ENCODE measurements at regions not wholly inside any gene's neighbourhood (a gene's known extent, or its start where the extent isn't known, plus 50 kb on each side); places are given as distances from the start of the nearest gene placed in this dataset.
"Not testable (repeated sequence)": the region's sequence is repeated elsewhere in the genome, so short reads cannot be mapped to it uniquely, and the experiment has no call there.

DNA sequence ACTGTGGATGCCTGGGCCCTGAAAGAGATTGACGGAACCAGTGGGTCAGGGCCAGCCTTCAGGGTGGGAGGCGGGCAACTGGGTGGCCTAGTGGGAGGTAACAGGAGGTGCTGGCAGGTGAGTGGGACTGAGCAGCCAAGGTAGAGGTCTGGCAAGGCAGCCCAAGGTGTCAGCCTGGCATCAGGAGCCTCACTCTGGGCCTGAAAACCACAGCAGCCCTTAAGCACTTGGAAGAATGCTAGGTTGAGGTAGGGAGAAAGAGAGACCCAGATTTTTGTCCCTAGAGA lies 315.8 kb upstream of the PRICKLE1 start:
- DNase-seq: no peak

DNA sequence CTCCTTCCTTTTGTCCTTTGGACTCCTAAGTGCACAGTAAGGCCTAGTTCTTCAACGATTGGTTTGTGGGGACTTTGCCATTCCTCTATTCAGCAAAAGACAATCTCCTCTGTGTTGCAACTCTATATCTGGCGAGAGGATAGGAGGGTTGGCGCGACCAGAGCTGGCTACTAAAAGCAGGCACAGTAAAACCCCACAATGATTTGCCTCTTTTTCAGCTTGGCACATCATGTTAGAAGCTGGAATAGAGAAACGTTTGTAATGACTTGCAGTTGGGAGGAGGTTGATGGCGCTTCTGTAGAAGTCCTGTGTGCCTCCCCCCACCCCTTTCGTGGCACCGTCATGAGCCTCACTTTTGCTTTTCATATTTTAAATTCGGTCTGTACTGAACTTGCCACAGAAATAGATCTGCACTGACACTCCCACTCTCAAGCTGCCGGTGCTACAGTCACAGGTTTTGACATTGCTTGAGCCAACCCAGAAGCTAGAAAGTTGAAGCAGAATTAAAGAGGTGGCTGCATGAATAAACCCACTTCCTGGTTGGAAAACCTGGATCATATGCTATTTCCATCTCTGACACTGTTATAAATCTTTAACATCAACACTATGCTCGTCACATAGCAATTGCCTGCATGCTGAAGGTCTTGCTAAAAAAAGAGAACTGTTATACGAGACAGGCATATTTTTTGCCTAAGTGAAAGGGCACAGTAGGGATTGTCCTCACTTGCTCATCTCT lies 315.3 kb upstream of the PRICKLE1 start:
- no peak for DNase-seq

- no peak for DNase-seq
These were observed 314.2 kb upstream of the PRICKLE1 start for GRCh38 chr12:42903736-42904135.

DNA sequence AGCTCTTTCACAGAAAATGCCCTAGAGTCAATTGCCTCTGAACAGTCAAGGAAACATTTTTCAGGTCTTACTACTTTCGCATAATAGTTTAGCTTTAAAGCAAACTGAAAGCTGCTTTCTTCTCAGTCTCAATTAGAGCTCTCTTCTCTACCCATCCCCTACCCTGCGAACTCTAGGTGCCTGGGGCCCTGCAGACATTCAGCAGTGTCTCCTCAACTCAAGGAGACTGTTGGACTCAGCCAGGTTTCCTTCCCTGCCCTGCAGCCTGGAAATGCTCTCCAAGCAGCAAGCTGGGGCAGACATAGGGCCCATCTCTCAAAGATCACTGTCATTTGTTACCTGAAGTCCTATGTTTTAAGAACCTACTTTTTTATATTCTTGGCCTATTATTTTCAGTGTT lies 312.5 kb upstream of the PRICKLE1 start:
- DNase-seq: no peak

GRCh38 chr12:42893803-42894202 lies 304.3 kb upstream of the PRICKLE1 start:
- DNase-seq: no peak

DNA sequence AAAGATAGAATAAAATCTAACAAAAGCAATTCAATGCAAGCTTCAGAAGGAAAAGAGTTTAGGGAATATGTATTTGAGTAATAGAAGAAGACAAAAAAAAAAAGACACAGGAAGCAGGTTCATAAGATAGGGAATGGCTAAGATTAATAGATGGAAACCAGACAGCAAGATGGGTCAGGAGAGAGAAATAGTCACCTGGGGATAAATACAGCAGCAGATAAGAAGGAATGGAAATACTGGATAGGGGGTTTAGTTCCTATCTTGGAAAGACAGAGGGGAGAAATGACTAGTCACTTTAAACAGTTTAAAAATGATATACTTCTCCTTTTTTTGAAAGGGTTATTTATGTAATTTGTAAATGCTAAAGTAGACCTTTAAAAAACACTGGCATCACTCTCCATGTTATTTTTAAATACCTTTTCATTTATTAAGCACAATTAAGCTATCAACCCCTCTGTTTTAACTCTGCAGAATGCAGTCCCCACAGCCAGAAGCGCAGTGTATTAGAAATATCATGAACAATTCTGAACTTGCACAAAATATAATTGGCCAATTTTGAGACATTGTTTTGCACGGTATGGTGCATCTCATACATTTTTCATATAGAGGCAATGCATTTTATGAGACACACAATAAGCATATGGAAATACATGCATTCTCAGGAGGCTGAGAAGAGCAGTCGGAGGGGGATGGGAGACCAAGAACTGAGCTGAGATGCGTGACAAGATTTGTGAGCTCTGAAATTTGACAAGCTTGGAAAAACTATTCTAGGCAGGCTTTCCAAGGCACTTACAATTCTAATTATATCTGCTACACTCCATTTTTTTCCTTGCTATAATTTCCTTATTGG lies 303.4 kb upstream of the PRICKLE1 start:
- DNase-seq: no peak

DNA sequence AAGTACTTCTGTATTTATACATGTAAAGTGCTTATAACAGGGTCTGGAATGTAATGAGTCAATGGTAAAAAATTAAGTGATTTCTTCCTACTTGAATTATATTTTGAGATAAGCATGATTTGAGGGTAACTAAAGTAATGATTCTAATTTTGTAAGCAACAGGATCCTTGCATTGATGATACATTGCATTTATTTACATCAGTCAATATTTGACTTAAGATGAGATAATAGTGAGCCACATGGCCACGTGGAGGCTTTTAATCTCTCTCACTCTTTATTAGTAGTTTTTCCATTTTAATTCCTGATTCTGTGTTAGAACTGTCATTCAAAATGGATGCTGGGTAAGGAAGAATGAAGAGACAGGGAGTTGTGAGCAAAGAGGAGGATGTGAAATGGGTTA lies 298.1 kb upstream of the PRICKLE1 start:
- DNase-seq: no peak

DNA sequence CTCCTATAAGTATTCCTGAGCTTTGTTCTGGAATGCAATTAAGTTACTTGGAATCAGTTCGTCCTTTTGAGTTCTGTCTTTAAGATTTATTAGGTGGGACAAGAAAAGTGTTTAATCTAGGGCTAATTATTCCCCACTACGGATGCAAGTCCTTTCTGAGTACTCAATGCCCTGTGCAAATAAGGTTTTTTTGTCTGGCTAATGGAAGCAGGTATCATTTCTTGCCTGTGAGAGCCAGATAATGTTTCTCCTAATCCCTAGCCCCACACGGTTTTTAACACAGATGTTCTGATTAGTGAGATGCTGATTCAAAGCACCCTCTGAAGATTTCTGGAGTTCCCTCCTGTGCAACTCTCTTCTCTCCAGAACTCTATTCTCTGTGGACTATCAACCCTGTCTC lies 296.6 kb upstream of the PRICKLE1 start:
- no peak for DNase-seq

DNA sequence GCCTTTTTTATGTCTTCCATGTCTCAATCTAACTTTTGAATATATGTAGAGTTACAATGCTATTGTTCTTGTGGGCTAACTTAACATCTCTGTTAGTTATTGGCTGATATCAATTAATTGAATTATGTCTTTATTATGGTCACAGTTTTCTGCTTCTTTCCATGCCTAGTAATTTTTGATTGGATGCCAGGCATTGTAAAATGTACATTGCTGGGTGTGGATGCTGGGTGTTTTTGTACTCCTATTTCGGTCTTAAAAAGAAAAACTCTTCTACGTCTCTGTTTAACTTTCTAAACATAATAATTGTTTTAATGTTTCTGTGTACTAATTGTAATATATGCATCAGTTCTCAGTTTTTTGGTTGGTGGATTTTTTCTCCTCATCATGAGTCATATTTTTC lies 296.1 kb upstream of the PRICKLE1 start:
- DNase-seq: no peak

DNA sequence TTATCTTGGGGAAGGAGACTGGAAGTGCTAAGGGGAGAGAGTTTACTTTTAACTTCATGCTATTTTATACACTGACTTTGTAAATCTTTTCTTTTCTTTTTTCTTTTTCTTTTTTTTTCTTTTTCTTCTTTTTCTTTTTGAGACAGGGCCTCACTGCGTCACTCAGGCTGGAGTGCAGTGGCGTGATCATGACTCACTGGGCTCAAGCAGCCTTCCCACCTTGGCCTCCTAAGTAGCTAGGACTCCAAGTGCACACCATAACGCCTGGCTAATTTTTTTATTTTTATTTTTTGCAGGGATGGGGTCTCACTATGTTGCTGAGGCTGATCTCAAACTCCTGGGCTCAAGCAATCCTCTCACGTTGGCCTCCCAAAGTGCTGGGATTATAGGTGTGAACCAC lies 294.6 kb upstream of the PRICKLE1 start:
- no peak for DNase-seq

- DNase-seq: no peak
These were observed 283.9 kb upstream of the PRICKLE1 start for GRCh38 chr12:42873401-42873800.

GRCh38 chr12:42871816-42872215 lies 282.3 kb upstream of the PRICKLE1 start:
- DNase-seq: no peak

- no peak for DNase-seq
These were observed 278.7 kb upstream of the PRICKLE1 start for GRCh38 chr12:42868291-42868690.

- DNase-seq: no peak
These were observed 275.7 kb upstream of the PRICKLE1 start for GRCh38 chr12:42865282-42865681.

DNA sequence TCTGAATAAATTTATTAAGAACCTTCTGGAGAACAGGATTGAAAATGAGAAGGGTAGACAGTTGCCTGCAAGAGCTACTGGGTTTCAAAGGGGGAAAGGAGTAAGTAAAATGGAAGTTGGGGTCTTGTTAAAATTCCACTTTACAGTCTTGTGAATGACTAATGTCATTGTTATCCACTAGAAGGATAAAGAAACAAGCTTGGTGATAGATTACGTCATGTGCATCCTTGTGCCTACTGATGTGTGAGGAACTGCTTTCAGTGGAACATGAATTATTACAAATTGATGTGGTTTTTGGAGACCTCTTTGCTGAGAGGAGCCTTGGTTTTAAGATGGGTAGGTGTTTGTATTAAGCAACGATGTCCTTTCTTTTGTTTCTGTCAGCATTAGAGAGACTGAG lies 272.5 kb upstream of the PRICKLE1 start:
- DNase-seq: no peak

DNA sequence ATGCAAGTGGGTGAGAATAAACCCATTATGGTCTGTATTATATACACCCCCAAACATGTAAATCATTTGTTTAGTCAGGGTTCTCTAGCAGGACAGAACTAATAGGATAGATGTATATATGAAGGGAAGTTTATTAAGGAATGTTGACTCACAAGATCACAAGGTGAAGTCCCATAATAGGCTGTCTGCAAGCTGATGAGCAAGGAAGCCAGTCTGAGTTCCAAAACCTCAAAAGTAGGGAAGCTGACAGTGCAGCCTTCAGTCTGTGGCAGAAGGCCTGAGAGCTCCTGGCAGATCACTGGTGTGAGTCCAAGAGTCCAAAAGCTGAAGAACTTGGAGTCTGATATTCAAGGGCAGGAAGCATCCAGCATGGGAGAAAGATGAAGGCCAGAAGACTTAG lies 270.8 kb upstream of the PRICKLE1 start:
- not testable (repeated sequence) for DNase-seq

- DNase-seq: no peak
These were observed 270.1 kb upstream of the PRICKLE1 start for GRCh38 chr12:42859612-42860011.

- no peak for DNase-seq
These were observed 267.6 kb upstream of the PRICKLE1 start for GRCh38 chr12:42857106-42857505.

DNA sequence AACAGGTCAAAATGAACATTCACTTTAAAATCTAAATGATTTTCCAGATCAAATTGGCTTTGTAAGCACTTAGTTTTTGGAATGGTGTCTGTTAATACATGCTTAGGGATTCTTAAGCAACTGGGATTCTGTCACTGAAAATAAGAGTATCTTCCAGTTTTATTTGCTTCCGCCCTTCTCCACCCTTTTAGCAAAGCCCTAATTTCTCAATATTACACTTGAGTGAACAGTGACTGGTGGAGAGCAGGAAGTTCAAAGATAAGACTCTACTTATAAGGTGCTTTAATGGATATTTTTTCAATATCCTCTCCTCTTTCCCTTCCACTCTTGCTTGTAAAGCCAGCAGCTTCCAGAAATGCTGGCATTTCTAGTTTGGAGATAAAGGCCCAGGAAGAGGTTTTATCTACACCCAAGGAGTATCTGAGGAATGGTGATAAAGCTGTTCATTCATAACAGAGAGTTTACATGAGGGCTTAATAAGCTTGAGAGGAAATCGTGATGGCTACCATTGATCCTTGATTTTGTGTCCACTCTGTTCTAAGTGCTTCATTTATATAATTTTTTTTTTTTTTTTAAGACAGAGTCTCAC lies 265.9 kb upstream of the PRICKLE1 start:
- DNase-seq: no peak

- DNase-seq: no peak
These were observed 265.3 kb upstream of the PRICKLE1 start for GRCh38 chr12:42854826-42855225.

- no peak for DNase-seq
These were observed 264.7 kb upstream of the PRICKLE1 start for GRCh38 chr12:42854208-42854607.

DNA sequence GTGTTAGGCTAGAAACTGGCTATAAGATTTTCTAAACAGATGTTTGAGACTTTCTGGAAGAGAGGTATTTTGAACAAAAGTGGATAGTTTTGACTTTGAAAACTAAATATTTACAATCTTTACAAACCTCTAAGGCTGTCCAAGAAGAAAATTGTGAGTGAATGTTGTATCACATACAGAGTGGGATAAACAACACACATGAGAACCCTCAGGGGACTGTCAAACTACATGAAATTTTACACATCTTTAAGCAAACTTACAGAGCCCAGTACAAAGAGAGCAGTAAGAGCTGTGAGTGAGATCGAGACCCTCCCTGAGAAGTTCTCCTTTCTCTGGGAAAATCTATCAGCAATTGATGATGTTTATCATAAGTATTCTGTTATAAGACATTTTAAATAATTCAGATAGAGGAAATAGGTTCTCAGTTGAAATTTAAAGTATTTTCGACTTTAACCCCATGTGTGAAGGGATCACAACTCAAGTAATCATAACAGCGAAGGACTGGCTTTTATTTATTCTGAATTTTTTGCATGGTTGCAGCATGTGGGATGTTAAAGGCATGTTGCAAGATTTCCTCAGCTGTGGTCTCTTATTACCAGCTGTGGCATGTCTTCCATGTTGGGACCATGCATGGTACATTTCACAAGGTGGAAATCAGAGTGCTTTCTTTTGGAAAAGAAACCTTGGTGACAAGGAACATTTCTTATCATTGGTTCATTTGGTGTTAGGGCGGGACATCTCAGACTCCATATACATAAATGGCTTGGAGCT lies 264.0 kb upstream of the PRICKLE1 start:
- no peak for DNase-seq

DNA sequence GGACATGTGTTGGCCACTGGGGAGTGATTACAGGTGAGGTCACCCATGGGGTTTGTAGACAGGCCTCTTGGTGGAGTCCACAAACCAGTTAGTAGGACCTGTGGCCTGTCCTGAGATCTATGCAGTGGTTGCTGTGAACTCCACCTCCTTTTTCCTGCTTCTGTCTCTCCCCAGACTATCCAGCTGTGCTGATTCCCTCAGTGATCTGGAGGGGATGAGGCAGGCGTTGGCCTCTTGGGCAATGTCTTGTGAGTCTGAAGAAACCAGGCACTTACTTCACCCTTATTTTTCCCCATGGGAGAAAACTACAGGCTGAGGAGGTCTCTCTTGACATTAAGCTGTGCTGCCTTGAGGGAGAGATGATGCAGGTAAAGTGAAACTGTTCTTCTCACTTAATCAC lies 257.2 kb upstream of the PRICKLE1 start:
- no peak for DNase-seq

GRCh38 chr12:42834062-42834461 lies 244.5 kb upstream of the PRICKLE1 start:
- no peak for DNase-seq

Data from inflammatory macrophage treated with lipopolysaccharide for 1 hour (primary cell).